MM.1S (cell line): ENCODE measurements at regions not wholly inside any gene's neighbourhood (a gene's known extent, or its start where the extent isn't known, plus 50 kb on each side); places are given as distances from the start of the nearest gene placed in this dataset.

ENCODE experiments used
- EZH2 ChIP-seq: fragments of 300-600 bp; sonication (generic); optimal IDR thresholded peaks from 2 replicates; pipeline ENCODE3; 2017; ENCODE audit warnings: low read depth, mild to moderate bottlenecking, antibody characterized with exemption, low read length, mixed read lengths
- TF ChIP-seq, protein P1 (sequence below): fragments of 300-600 bp; sonication (generic); IDR thresholded peaks from 2 replicates; pipeline ENCODE4 v1.5.1; 2016; ENCODE audit warnings: antibody characterized with exemption, low read length, mixed read lengths

GRCh38 chr4:136000246-136000645 lies 1532.0 kb downstream of the PCDH18 start:
- TF ChIP-seq, protein P1, sequence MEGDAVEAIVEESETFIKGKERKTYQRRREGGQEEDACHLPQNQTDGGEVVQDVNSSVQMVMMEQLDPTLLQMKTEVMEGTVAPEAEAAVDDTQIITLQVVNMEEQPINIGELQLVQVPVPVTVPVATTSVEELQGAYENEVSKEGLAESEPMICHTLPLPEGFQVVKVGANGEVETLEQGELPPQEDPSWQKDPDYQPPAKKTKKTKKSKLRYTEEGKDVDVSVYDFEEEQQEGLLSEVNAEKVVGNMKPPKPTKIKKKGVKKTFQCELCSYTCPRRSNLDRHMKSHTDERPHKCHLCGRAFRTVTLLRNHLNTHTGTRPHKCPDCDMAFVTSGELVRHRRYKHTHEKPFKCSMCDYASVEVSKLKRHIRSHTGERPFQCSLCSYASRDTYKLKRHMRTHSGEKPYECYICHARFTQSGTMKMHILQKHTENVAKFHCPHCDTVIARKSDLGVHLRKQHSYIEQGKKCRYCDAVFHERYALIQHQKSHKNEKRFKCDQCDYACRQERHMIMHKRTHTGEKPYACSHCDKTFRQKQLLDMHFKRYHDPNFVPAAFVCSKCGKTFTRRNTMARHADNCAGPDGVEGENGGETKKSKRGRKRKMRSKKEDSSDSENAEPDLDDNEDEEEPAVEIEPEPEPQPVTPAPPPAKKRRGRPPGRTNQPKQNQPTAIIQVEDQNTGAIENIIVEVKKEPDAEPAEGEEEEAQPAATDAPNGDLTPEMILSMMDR = no peak
- TF ChIP-seq EZH2 = no peak
